HG03571 (cell line): ENCODE measurements at regions not wholly inside any gene's neighbourhood (a gene's known extent, or its start where the extent isn't known, plus 50 kb on each side); places are given as distances from the start of the nearest gene placed in this dataset.

Experiments used
- ATAC-seq: cut with Tn5 transposase; IDR thresholded peaks from one replicate; pipeline ENCODE4 v1.9.1; 2021; ENCODE audit not compliant: unreplicated experiment

GRCh38 chr15:100734586-100734985, 132.2 kb downstream of the ASB7 start:
- ATAC-seq = no peak

GRCh38 chr15:100735129-100736053, 133.0 kb downstream of the ASB7 start:
- no peak for ATAC-seq

- ATAC-seq = no peak
Observed at GRCh38 chr15:100737214-100737613, 134.8 kb downstream of the ASB7 start.

GRCh38 chr15:100738614-100739013, 136.2 kb downstream of the ASB7 start:
- ATAC-seq = no peak

DNA sequence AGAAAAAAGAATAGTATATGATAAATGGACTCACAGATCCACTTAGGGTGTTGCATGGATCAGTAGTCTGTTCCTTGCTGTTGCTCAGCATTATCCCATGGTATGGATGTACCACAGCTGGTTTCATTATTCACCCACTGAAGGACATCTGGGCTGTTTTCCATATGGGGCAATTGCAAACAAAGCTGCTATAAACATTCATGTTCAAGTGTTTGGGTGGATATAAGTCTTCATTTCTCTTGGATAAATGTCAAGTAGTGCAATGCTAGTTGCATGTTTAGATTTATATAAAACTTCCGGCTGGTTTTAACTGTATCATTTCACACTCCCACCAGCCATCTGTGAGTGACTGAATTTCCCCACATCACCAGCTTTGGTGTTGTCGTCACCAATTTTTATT, 137.7 kb downstream of the ASB7 start:
- no peak for ATAC-seq

DNA sequence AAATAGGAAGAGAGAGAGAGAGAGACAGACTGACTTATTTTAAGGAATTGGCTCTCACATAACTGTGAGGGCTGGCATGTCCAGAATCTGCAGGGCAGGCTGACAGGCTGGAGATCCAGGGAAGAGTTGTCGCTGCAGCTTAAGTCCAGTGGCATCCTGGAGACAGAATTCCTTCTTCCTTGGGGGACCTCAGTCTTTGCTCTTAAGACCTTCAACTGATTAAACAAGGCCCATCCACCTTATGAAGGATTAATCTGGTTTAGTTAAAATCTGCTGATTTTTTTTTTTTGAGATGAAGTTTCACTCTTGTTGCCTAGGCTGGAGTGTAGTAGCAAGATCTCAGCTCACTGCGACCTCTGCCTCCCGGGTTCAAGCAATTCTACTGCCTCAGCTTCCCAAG, 128.0 kb upstream of the ALDH1A3 start:
- ATAC-seq = no peak

GRCh38 chr15:100753503-100753902, 126.1 kb upstream of the ALDH1A3 start:
- ATAC-seq = no peak

GRCh38 chr15:100757661-100758060, 122.0 kb upstream of the ALDH1A3 start:
- no peak for ATAC-seq

DNA sequence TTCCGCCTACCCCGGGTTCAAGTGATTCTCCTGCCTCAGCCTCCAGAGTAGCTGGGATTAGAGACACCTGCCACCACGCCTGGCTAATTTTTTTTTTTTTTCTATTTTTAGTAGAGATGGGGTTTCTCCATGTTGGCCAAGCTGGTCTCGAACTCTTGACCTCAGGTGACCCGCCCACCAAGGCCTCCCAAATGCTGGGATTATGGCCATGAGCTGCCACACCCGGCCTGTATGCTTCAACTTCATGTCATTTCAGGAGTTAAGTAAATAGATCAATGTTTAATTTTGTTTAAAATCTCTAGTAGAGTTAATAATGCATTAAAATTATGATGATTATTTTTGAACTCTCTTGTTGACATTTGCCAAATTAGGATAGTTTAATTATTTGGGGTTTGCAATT, 121.1 kb upstream of the ALDH1A3 start:
- no peak for ATAC-seq

DNA sequence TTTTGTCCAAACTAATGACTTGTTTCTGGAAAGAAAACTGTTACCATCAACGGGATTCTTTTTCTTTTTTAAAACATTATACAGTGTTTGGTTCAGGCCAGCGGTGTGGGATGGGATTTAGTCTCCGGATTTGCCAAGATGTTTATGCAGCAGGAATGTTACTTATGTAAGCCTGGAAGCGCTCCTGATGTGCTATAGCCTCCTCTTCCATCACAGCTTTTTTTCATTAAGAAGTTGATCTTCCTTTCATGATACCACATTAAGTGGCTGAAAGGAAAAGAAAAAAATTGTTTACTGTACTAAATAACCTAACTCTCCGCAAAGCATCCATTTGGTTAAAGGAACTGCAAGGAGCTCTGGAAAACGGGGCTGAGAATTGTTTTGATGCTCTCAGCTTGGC, 120.5 kb upstream of the ALDH1A3 start:
- no peak for ATAC-seq

GRCh38 chr15:100759698-100760356, 119.8 kb upstream of the ALDH1A3 start:
- no peak for ATAC-seq

DNA sequence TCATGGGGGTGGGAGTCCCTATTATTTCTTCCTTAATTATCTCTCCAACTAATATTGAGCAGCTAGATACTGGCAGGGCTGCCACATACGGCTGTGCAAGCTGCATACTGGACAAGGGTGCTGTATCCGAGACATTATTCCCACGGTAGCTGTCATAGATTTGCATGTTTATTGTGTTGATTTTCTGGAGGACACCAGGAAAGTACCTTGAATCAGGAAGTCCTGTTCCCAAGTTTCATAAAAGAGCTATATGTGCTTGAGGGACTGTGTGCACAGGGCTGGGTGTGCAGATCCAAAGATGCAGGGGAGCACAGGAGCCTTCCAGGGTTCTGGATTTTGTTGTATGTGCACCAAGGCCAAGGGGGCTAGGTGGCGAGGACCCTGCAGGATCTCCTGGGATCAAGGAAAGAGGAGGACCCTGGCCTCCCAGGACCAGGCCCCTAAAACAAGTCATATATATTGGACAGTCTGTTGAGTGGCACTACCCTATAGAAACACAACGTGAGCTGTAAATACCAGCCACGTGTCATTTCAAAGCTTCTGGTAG, 119.2 kb upstream of the ALDH1A3 start:
- ATAC-seq = no peak

DNA sequence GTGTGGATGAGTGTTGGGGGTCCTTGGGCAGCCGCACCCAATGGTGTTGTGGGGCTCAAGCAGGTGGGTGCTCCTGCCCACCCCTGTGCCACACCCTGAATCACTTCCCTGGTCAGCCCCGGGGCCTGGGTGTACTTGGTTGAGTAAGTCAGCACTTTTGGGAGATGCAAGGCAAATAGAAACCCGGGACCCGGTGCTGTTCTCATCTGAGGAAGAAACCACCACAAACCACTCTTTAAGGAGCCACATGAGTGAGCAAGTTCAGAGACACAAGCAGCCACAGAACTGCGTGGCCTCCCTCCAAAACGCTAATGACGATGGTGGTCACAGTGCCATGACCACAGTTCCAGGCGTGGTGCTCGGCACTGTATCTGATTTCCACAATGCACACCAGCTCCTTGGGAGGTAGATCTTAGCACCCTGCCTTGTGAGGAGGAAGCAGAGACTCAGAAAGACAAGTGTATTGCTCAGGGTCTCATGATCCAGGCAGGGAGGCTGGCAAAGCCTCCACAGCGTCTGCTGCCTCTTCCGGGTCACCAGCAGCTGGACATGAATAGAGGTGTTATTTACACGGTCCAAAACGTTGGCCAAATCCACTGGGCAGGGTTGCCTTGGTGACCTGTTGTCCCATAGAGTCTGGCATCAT, 118.2 kb upstream of the ALDH1A3 start:
- ATAC-seq = no peak

DNA sequence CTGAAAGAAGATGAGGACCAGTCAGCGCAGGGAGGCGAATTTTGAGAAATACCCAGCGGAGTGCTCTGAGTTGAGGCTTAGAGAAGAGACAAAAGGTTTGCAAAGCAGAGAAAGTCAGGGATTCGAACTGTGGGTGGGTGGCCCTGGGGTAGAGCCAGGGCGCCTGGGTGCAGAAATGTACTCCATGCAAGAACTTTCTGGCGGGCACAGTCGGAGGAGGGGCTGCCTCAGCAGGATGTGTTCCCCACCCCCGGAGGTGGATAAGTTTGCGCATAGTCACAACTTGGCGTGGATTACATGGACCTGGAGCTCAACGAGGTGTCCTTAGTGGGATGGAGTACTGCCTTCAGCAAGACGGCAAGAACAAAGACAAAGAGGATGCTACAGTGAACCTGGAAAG, 117.3 kb upstream of the ALDH1A3 start:
- no peak for ATAC-seq

GRCh38 chr15:100762913-100763834, 116.5 kb upstream of the ALDH1A3 start:
- ATAC-seq = no peak

GRCh38 chr15:100763835-100764750, 115.5 kb upstream of the ALDH1A3 start:
- ATAC-seq = no peak

DNA sequence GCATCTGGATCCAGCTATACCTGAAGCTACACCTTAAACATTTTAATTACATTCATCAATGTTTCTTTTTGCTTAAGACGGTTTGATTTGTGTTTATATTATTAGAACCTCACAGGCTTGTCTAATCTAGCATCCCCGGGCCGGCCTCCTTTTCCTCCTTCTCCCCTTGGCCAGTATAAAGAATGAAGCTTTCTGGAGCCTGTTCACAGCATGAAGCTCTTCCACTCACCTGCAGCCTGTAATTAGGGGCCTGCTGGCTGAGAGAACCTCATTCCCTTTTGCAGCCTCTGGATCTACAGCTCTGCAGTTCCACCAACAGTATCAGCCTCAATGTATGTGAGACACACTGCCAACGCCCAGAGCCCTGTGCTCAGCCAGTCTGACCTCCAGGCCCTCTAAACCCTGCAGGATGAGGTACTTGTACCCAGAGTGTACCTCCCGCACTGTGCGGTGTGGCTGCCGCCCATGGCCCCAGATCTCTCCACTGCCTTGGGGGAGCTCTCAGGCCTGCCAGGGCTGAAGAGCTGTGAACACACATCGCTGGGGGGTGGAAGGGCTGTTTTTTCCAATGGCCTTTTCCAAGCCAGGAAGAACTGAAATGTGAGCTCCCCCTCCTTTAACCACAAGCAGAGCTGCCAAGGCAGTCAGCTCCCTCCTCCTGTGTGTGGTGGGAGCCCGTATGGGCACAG, 114.7 kb upstream of the ALDH1A3 start:
- no peak for ATAC-seq

DNA sequence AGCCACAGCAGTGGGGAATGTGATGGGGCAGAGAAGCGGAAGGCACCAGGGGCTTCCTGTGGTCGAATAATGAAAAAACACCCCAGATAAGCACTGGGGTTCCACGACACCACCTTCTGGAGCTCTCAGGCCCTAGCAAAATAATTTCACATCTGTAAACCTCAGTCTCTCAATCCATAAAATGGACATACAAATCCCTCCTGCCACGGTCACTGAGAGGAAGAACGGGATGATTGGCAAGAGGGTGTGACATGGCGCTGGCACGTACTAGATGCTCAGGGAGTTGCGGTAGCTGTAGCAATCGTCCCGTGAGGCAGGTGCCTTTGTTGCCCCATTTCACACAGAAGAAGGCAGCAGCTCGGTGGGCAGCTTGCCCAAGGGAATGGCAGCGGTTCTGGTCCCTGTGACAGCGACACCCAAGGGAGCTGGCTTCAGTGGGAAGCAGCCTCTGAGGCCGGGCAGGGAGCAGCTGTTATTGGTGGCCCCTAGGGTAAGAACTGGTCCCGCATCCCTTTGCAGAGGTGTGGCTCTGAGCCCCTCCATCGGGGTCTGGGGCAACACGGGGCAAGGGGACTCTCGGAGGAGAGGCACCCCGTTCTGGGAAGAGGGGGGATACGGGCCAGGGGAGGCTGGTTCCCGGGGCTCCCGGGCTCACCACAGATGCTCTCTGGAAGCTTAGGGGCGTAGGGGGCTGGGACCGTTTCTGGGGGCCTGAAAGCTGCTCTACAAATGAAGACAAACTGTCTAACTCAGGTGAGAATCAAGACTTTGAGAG, 114.0 kb upstream of the ALDH1A3 start:
- ATAC-seq = no peak
